BLaER1 (cell line): ENCODE measurements at regions not wholly inside any gene's neighbourhood (a gene's known extent, or its start where the extent isn't known, plus 50 kb on each side); places are given as distances from the start of the nearest gene placed in this dataset.

Experiments used
- H3K27ac ChIP-seq: shearing (Covaris generic); formaldehyde crosslinking; 2 replicates; pipeline ENCODE4 v1.8.1; 2022
- H3K27me3 ChIP-seq: shearing (Covaris generic); formaldehyde crosslinking; 2 replicates; pipeline ENCODE4 v1.8.1; 2022
- H3K36me3 ChIP-seq: shearing (Covaris generic); formaldehyde crosslinking; 2 replicates; pipeline ENCODE4 v1.8.1; 2022
- H3K4me1 ChIP-seq: shearing (Covaris generic); formaldehyde crosslinking; 2 replicates; pipeline ENCODE4 v1.8.1; 2022
- H3K4me2 ChIP-seq: shearing (Covaris generic); formaldehyde crosslinking; 2 replicates; pipeline ENCODE4 v1.8.1; 2022
- H3K4me3 ChIP-seq: shearing (Covaris generic); formaldehyde crosslinking; 2 replicates; pipeline ENCODE4 v1.8.1; 2022
- H3K9ac ChIP-seq: shearing (Covaris generic); formaldehyde crosslinking; 2 replicates; pipeline ENCODE4 v1.8.1; 2022
- H3K9me3 ChIP-seq: shearing (Covaris generic); formaldehyde crosslinking; 2 replicates; pipeline ENCODE4 v1.8.1; 2022
- H4K20me1 ChIP-seq: shearing (Covaris generic); formaldehyde crosslinking; 2 replicates; pipeline ENCODE4 v1.8.1; 2022
- Cebpa-rat ChIP-seq: shearing (Covaris generic); IDR thresholded peaks from 2 replicates; pipeline ENCODE4 v1.8.1; 2022

- no peak for TF ChIP-seq Cebpa-rat
- no peak overlapping the region for H3K4me3 ChIP-seq
- no peak overlapping the region for H3K27ac ChIP-seq
- H3K36me3 ChIP-seq, result no peaks in the 10 kb centered on the region
- H4K20me1 ChIP-seq, result no peaks in the 10 kb centered on the region
- no peaks in the 10 kb centered on the region for H3K9me3 ChIP-seq
- H3K27me3 ChIP-seq, result no peaks in the 10 kb centered on the region
- peaks cover 13% of the 10 kb centered on the region for H3K4me1 ChIP-seq
- H3K9ac ChIP-seq, result no peak overlapping the region
- H3K4me2 ChIP-seq, result no peak overlapping the region
These were observed 57.3 kb downstream of the EVX1 start for GRCh38 chr7:27299861-27300260.

- Histone ChIP-seq H3K4me1 (peaks cover 13% of the 10 kb centered on the region), H3K27ac (no peak overlapping the region), H3K4me3 (no peak overlapping the region), H3K36me3 (no peaks in the 10 kb centered on the region), H4K20me1 (no peaks in the 10 kb centered on the region), H3K27me3 (no peaks in the 10 kb centered on the region), H3K9ac (no peak overlapping the region), H3K4me2 (no peak overlapping the region), H3K9me3 (no peaks in the 10 kb centered on the region)
- no peak for TF ChIP-seq Cebpa-rat
These were observed 57.8 kb downstream of the EVX1 start for GRCh38 chr7:27300421-27300820.

GRCh38 chr7:27302590-27302989, 60.0 kb downstream of the EVX1 start:
- Histone ChIP-seq H3K9ac (no peak overlapping the region), H3K4me3 (no peak overlapping the region), H3K4me2 (no peak overlapping the region), H3K27me3 (no peaks in the 10 kb centered on the region), H3K27ac (no peak overlapping the region), H4K20me1 (no peaks in the 10 kb centered on the region), H3K36me3 (no peaks in the 10 kb centered on the region), H3K9me3 (no peaks in the 10 kb centered on the region), H3K4me1 (peaks cover 12% of the 10 kb centered on the region)
- TF ChIP-seq Cebpa-rat, result no peak

DNA sequence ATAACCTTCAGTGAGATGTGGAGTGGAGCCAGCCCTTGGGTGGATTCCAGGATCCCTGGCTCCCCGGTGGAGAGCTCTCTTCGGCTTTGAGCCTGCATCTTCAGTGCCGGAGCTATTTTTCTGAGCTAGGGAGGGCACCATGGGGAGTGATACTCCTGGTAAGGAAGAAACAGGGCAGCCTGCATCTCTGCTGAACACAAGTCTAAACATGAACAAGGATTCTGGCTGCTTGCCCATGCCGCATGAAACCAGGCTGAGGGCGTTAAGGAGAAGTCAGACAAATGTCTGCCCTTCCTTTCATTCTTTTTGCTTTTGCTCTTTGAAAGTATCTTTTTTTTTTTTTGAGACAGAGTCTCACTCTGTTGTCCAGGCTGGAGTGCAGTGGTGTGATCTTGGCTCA, 60.4 kb downstream of the EVX1 start:
- no peak for TF ChIP-seq Cebpa-rat
- Histone ChIP-seq H3K9me3 (no peaks in the 10 kb centered on the region), H4K20me1 (no peaks in the 10 kb centered on the region), H3K27ac (no peak overlapping the region), H3K4me2 (no peak overlapping the region), H3K36me3 (no peaks in the 10 kb centered on the region), H3K27me3 (no peaks in the 10 kb centered on the region), H3K4me1 (peaks cover 13% of the 10 kb centered on the region), H3K4me3 (no peak overlapping the region), H3K9ac (no peak overlapping the region)

DNA sequence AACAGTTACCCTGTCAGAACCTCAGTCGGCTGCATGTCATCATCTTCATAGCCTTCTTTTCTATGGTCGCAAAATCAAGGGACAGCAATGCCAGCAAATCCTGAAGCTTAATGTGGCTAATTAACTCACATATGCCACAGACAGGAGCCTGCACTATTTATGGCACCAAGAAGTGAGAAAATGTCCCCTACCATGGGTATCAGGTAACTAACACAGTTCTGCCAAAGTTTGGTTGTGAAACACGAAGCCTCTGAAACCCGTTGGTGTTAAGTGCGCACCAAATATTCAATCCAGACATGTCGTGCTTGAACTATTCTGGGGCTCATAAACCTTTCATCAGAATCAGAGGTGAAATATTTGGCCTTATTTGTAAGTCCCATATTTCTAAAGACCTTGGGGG, 63.3 kb downstream of the EVX1 start:
- Histone ChIP-seq H3K27ac (no peak overlapping the region), H3K9ac (no peak overlapping the region), H3K4me3 (no peak overlapping the region), H3K27me3 (no peaks in the 10 kb centered on the region), H3K4me2 (no peak overlapping the region), H3K36me3 (no peaks in the 10 kb centered on the region), H3K4me1 (peaks cover 9% of the 10 kb centered on the region), H3K9me3 (no peaks in the 10 kb centered on the region), H4K20me1 (no peaks in the 10 kb centered on the region)
- no peak for TF ChIP-seq Cebpa-rat

- H3K9ac ChIP-seq, result no peak overlapping the region
- no peaks in the 10 kb centered on the region for H3K36me3 ChIP-seq
- no peak overlapping the region for H3K27ac ChIP-seq
- no peaks in the 10 kb centered on the region for H4K20me1 ChIP-seq
- no peak overlapping the region for H3K4me2 ChIP-seq
- no peak overlapping the region for H3K4me3 ChIP-seq
- TF ChIP-seq Cebpa-rat, result no peak
- no peaks in the 10 kb centered on the region for H3K27me3 ChIP-seq
- H3K4me1 ChIP-seq, result peaks cover 27% of the 10 kb centered on the region
- no peaks in the 10 kb centered on the region for H3K9me3 ChIP-seq
These were observed 70.2 kb downstream of the EVX1 start for GRCh38 chr7:27312820-27313219.

GRCh38 chr7:27314111-27314510, 71.5 kb downstream of the EVX1 start:
- peaks cover 27% of the 10 kb centered on the region for H3K4me1 ChIP-seq
- no peak for TF ChIP-seq Cebpa-rat
- H3K27ac ChIP-seq, result no peak overlapping the region
- H3K9ac ChIP-seq, result no peak overlapping the region
- H3K27me3 ChIP-seq, result no peaks in the 10 kb centered on the region
- H3K36me3 ChIP-seq, result no peaks in the 10 kb centered on the region
- H4K20me1 ChIP-seq, result no peaks in the 10 kb centered on the region
- no peak overlapping the region for H3K4me3 ChIP-seq
- peaks cover 13% of the 10 kb centered on the region for H3K9me3 ChIP-seq
- no peak overlapping the region; the same call in 1 of the 2 replicates for H3K4me2 ChIP-seq

DNA sequence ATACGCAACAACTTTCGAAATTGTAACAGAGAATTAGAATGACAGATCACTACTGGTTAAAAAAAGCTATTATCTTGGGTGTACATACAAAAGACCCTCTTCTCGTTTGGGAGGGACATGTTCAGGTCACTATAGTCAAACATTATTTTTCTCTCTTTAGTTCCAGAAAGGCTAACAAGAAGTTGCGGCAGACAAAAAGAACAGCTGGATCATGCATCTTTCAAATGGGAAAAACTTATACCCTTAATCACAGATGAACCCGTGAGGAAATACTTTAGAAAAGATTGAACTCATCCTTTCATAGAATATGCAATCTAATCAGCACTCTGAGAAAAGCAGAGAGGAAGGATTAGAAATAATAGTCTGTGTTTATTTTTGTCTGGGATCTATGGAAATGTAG, 72.5 kb downstream of the EVX1 start:
- no peak overlapping the region for H3K27ac ChIP-seq

DNA sequence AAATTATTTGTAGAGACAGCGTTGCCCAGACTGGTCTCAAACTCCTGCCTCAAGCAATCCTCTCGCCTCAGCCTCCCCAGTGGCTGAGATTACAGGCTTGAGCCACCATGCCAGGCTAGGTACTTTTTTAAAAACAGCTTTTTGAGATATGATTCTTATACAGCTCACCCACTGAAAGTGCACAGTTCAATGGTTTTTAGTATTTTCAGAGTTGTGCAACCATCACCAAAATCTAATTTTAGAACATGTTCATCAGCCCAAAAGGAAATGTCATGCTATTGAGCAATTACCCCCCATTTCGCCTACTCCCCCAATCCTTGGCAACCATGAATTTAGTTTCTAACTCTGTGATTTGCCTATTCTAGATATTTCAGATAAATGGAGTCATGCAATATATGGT, 73.7 kb downstream of the EVX1 start:
- H4K20me1 ChIP-seq, result no peaks in the 10 kb centered on the region
- H3K27ac ChIP-seq, result no peak overlapping the region
- no peak overlapping the region for H3K9ac ChIP-seq
- no peaks in the 10 kb centered on the region for H3K36me3 ChIP-seq
- peak overlapping the region; percentile 54 for H3K4me2 ChIP-seq
- H3K9me3 ChIP-seq, result peaks cover 24% of the 10 kb centered on the region
- peaks cover 27% of the 10 kb centered on the region for H3K4me1 ChIP-seq
- no peaks in the 10 kb centered on the region for H3K27me3 ChIP-seq
- H3K4me3 ChIP-seq, result no peak overlapping the region
- peak; percentile 93 for TF ChIP-seq Cebpa-rat

More for the DNA sequence above, 72.5 kb downstream of the EVX1 start:
- Histone ChIP-seq H3K36me3 (no peaks in the 10 kb centered on the region), H3K9ac (no peak overlapping the region), H3K4me3 (no peak overlapping the region), H3K4me1 (peaks cover 27% of the 10 kb centered on the region), H3K9me3 (peaks cover 21% of the 10 kb centered on the region), H3K27me3 (no peaks in the 10 kb centered on the region), H4K20me1 (no peaks in the 10 kb centered on the region), H3K4me2 (no peak overlapping the region)
- TF ChIP-seq Cebpa-rat, result no peak

GRCh38 chr7:27324246-27324645, 81.6 kb downstream of the EVX1 start:
- Histone ChIP-seq H3K4me3 (no peak overlapping the region), H3K9me3 (peaks cover 11% of the 10 kb centered on the region; the same call in 1 of the 2 replicates), H4K20me1 (no peaks in the 10 kb centered on the region), H3K27ac (no peak overlapping the region), H3K36me3 (no peaks in the 10 kb centered on the region), H3K9ac (no peak overlapping the region), H3K4me2 (no peak overlapping the region), H3K27me3 (no peaks in the 10 kb centered on the region), H3K4me1 (no peaks in the 10 kb centered on the region)
- no peak for TF ChIP-seq Cebpa-rat

GRCh38 chr7:27329909-27330308, 87.3 kb downstream of the EVX1 start:
- Histone ChIP-seq H3K9ac (no peak overlapping the region), H3K4me1 (no peaks in the 10 kb centered on the region), H3K4me2 (no peak overlapping the region), H3K9me3 (peaks cover 9% of the 10 kb centered on the region), H3K36me3 (no peaks in the 10 kb centered on the region), H3K27ac (no peak overlapping the region), H4K20me1 (no peaks in the 10 kb centered on the region), H3K4me3 (no peak overlapping the region), H3K27me3 (no peaks in the 10 kb centered on the region)
- TF ChIP-seq Cebpa-rat, result no peak
